Neural progenitor cell (in vitro differentiated cells): ENCODE measurements at regions not wholly inside any gene's neighbourhood (a gene's known extent, or its start where the extent isn't known, plus 50 kb on each side); places are given as distances from the start of the nearest gene placed in this dataset.

ENCODE experiments used
- CTCF ChIP-seq: fragments of 200-600 bp; sonication (generic); IDR thresholded peaks from 2 replicates; pipeline ENCODE4 v1.5.1; 2017; ENCODE audit warnings: antibody characterized with exemption, mild to moderate bottlenecking
- EZH2 ChIP-seq: fragments of 200-600 bp; sonication (generic); IDR thresholded peaks from 2 replicates; pipeline ENCODE4 v1.6.1; 2017; ENCODE audit warnings: antibody characterized with exemption, mild to moderate bottlenecking, moderate library complexity
- EZH2phosphoT487 ChIP-seq: fragments of 200-600 bp; sonication (generic); IDR thresholded peaks from 2 replicates; pipeline ENCODE4 v1.6.1; 2017; ENCODE audit warnings: antibody characterized with exemption

GRCh38 chr11:15858881-15859280, 497.5 kb downstream of the SOX6 start:
- TF ChIP-seq CTCF: no peak
- TF ChIP-seq EZH2phosphoT487: no peak
- TF ChIP-seq EZH2: no peak
